ENCODE measurements at regions not wholly inside any gene's neighbourhood (a gene's known extent, or its start where the extent isn't known, plus 50 kb on each side); places are given as distances from the start of the nearest gene placed in this dataset.

- TF ChIP-seq CBX5 (IDR thresholded peaks at IDR 0.05; ENCODE audit: low read depth) (no peak), MYC (IDR thresholded peaks at IDR 0.05; ENCODE audit: insufficient read depth, insufficient read length, insufficient replicate concordance, low read length, severe bottlenecking) (no peak), LARP7 (IDR thresholded peaks at IDR 0.05) (no peak), HDAC6 (IDR thresholded peaks at IDR 0.05; ENCODE audit: unreplicated experiment) (no peak), CTCF (IDR thresholded peaks at IDR 0.05 in 2 of 3, conservative IDR thresholded peaks at IDR 0.05 in 1 of 3; ENCODE audit: control insufficient read depth in 2 of 3, extremely low read depth in 1 of 3, insufficient read depth in 1 of 3, low read depth in 3 of 3, low read length in 3 of 3) (no peak), POLR2A (IDR thresholded peaks at IDR 0.05; ENCODE audit: low read depth, low read length) (no peak), ESRRA (IDR thresholded peaks at IDR 0.05; ENCODE audit: low read length) (no peak), POLR2AphosphoS5 (IDR thresholded peaks at IDR 0.05; ENCODE audit: low read length) (no peak), EZH2 (IDR thresholded peaks at IDR 0.05; ENCODE audit: borderline replicate concordance, control insufficient read depth, low read depth, low read length) (no peak), MEF2B (IDR thresholded peaks at IDR 0.05; ENCODE audit: partially characterized antibody, poor library complexity, severe bottlenecking) (no peak), HDAC2 (IDR thresholded peaks at IDR 0.05) (no peak)
- TF ChIP-seq, protein P1, sequence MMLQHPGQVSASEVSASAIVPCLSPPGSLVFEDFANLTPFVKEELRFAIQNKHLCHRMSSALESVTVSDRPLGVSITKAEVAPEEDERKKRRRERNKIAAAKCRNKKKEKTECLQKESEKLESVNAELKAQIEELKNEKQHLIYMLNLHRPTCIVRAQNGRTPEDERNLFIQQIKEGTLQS (IDR thresholded peaks at IDR 0.05; ENCODE audit: borderline replicate concordance, extremely low read depth, low read depth, low read length), result no peak
- TF ChIP-seq, protein P2, sequence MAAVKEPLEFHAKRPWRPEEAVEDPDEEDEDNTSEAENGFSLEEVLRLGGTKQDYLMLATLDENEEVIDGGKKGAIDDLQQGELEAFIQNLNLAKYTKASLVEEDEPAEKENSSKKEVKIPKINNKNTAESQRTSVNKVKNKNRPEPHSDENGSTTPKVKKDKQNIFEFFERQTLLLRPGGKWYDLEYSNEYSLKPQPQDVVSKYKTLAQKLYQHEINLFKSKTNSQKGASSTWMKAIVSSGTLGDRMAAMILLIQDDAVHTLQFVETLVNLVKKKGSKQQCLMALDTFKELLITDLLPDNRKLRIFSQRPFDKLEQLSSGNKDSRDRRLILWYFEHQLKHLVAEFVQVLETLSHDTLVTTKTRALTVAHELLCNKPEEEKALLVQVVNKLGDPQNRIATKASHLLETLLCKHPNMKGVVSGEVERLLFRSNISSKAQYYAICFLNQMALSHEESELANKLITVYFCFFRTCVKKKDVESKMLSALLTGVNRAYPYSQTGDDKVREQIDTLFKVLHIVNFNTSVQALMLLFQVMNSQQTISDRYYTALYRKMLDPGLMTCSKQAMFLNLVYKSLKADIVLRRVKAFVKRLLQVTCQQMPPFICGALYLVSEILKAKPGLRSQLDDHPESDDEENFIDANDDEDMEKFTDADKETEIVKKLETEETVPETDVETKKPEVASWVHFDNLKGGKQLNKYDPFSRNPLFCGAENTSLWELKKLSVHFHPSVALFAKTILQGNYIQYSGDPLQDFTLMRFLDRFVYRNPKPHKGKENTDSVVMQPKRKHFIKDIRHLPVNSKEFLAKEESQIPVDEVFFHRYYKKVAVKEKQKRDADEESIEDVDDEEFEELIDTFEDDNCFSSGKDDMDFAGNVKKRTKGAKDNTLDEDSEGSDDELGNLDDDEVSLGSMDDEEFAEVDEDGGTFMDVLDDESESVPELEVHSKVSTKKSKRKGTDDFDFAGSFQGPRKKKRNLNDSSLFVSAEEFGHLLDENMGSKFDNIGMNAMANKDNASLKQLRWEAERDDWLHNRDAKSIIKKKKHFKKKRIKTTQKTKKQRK (IDR thresholded peaks at IDR 0.05; ENCODE audit: low read depth, low read length), result no peak
Observed at GRCh38 chr7:84668116-84668515, 473.5 kb upstream of the SEMA3A start.

All from GM12878 (cell line).